Liver (tissue), 8 donors: ENCODE measurements at regions not wholly inside any gene's neighbourhood (a gene's known extent, or its start where the extent isn't known, plus 50 kb on each side); places are given as distances from the start of the nearest gene placed in this dataset.

Experiments
- DNase-seq: peaks from one replicate; pipeline ENCODE4 v3.0.0-alpha.2; 2017; ENCODE audit warnings: low spot score
- H3K27ac ChIP-seq, 2 donors: one replicate each; pipeline ENCODE4 v1.7.0; 2013; ENCODE audit warnings: inconsistent platforms in 2 of 2, low read length in 2 of 2, control low read depth in 1 of 2, low read depth in 1 of 2, mild to moderate bottlenecking in 1 of 2
- H3K27me3 ChIP-seq, 4 donors: one replicate each; pipeline versions ENCODE4 v1.6.1 to v1.7.0; 2013; ENCODE audit warnings: low read length in 3 of 4, inconsistent platforms in 1 of 4, mild to moderate bottlenecking in 1 of 4, moderate library complexity in 1 of 4; ENCODE audit not compliant: control insufficient read depth in 4 of 4, insufficient read depth in 4 of 4
- H3K36me3 ChIP-seq, 4 donors: one replicate each; pipeline versions ENCODE4 v1.6.1 to v1.7.0; 2013; ENCODE audit warnings: low read length in 3 of 4, mild to moderate bottlenecking in 3 of 4, low read depth in 1 of 4, moderate library complexity in 1 of 4; ENCODE audit not compliant: control insufficient read depth in 4 of 4, insufficient read depth in 3 of 4
- H3K4me1 ChIP-seq, 4 donors: one replicate each; pipeline versions ENCODE4 v1.6.1 to v1.7.0; 2013; ENCODE audit warnings: low read length in 3 of 4, mild to moderate bottlenecking in 3 of 4, moderate library complexity in 1 of 4; ENCODE audit not compliant: control insufficient read depth in 4 of 4, insufficient read depth in 4 of 4
- H3K4me3 ChIP-seq, 3 donors: one replicate each; pipeline versions ENCODE4 v1.6.1 to v1.7.0; 2013; ENCODE audit warnings: low read length in 3 of 3, control low read depth in 1 of 3, low read depth in 1 of 3, mild to moderate bottlenecking in 1 of 3
- H3K9ac ChIP-seq, 2 donors: one replicate each; pipeline ENCODE4 v1.7.0; 2013; ENCODE audit warnings: low read length in 2 of 2, mild to moderate bottlenecking in 2 of 2, moderate library complexity in 2 of 2, control low read depth in 1 of 2, low read depth in 1 of 2
- H3K9me3 ChIP-seq, 4 donors: one replicate each; pipeline versions ENCODE4 v1.6.1 to v1.7.0; 2013; ENCODE audit warnings: low read length in 3 of 4; ENCODE audit not compliant: control insufficient read depth in 4 of 4
- EGR1 ChIP-seq, 2 donors: IDR thresholded peaks; 2 replicates each; pipeline ENCODE4 v1.6.1; 2016 to 2018; ENCODE audit warnings: antibody characterized with exemption in 2 of 2, low read depth in 2 of 2
- FOXA1 ChIP-seq: IDR thresholded peaks from 2 replicates; pipeline ENCODE4 v1.6.1; 2016; ENCODE audit warnings: antibody characterized with exemption
- FOXA2 ChIP-seq: IDR thresholded peaks from 2 replicates; pipeline ENCODE4 v1.6.1; 2016; ENCODE audit warnings: antibody characterized with exemption
- GABPA ChIP-seq, 2 donors: IDR thresholded peaks in 1 of 2; conservative IDR thresholded peaks in 1 of 2; 2 replicates each; pipeline ENCODE4 v1.6.1; 2016; ENCODE audit warnings: antibody characterized with exemption in 2 of 2, mild to moderate bottlenecking in 1 of 2, moderate library complexity in 1 of 2
- HNF4A ChIP-seq, 2 donors: conservative IDR thresholded peaks; 2 replicates each; pipeline ENCODE4 v1.6.1; 2016; ENCODE audit warnings: antibody characterized with exemption in 2 of 2, mild to moderate bottlenecking in 2 of 2
- HNF4G ChIP-seq: IDR thresholded peaks from 2 replicates; pipeline ENCODE4 v1.6.1; 2016; ENCODE audit warnings: antibody characterized with exemption
- JUND ChIP-seq, 2 donors: IDR thresholded peaks; 2 replicates each; pipeline ENCODE4 v1.6.1; 2016; ENCODE audit warnings: antibody characterized with exemption in 2 of 2
- NR2F2 ChIP-seq: IDR thresholded peaks from 2 replicates; pipeline ENCODE4 v1.6.1; 2016; ENCODE audit warnings: antibody characterized with exemption
- RAD21 ChIP-seq, 2 donors: IDR thresholded peaks; 2 replicates each; pipeline ENCODE4 v1.6.1; 2016; ENCODE audit warnings: antibody characterized with exemption in 2 of 2, mild to moderate bottlenecking in 2 of 2
- RXRA ChIP-seq, 2 donors: IDR thresholded peaks; 2 replicates each; pipeline ENCODE4 v1.6.1; 2017 to 2018; ENCODE audit warnings: antibody characterized with exemption in 2 of 2, mild to moderate bottlenecking in 1 of 2
- SP1 ChIP-seq: IDR thresholded peaks from 2 replicates; pipeline ENCODE4 v1.6.1; 2018; ENCODE audit warnings: antibody characterized with exemption, mild to moderate bottlenecking
- TAF1 ChIP-seq: conservative IDR thresholded peaks from 2 replicates; pipeline ENCODE4 v1.6.1; 2016; ENCODE audit warnings: antibody characterized with exemption, mild to moderate bottlenecking
- YY1 ChIP-seq: IDR thresholded peaks from 2 replicates; pipeline ENCODE4 v1.6.1; 2016; ENCODE audit warnings: antibody characterized with exemption, mild to moderate bottlenecking
- WGBS: extraction: QIAGEN DNeasy Blood & Tissue Kit; methylation state at CpG from one replicate; pipeline ENCODE4 v1.1.7; 2013; 5-methylcytosine and 5-hydroxymethylcytosine counted together
- TF ChIP-seq, protein P1 (sequence below): fragments of 150-350 bp; IDR thresholded peaks from 2 replicates; pipeline ENCODE4 v1.5.1; 2017; ENCODE audit warnings: improper control_type of control experiment, low read depth, low read length; ENCODE audit not compliant: missing input control
- TF ChIP-seq, protein P2 (sequence below): IDR thresholded peaks from 2 replicates; pipeline ENCODE4 v1.6.1; 2016; ENCODE audit warnings: antibody characterized with exemption
- TF ChIP-seq, protein P3 (sequence below): IDR thresholded peaks from 2 replicates; pipeline ENCODE4 v1.6.1; 2016; ENCODE audit warnings: antibody characterized with exemption
- TF ChIP-seq, protein P4 (sequence below): IDR thresholded peaks from 2 replicates; pipeline ENCODE4 v1.6.1; 2016; ENCODE audit warnings: antibody characterized with exemption, mild to moderate bottlenecking
- TF ChIP-seq, protein P5 (sequence below): IDR thresholded peaks from 2 replicates; pipeline ENCODE4 v1.6.1; 2016; ENCODE audit warnings: antibody characterized with exemption
- donor health status: healthy.
- donor health status: healthy.
- donor health status: healthy.
- donor health status: healthy.
- donor health status: healthy.

DNA sequence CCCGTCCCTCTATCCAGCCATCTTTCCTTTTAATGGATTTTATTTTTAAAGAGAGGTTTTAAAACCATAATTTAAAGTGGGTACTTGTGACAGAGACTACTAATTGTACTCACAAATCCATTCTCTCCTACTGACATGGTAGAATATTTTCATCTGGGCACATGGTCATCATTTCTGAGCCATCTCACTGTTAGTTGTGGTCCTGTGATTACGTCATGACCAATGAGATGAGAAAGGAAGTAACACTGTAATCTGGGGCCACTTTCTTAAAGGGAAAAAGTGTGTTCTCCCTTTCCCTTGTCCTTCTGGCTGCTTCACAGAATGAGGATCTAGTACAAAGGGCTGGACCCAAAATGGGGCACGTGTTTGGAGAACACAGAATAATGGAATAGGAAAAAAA, 538.7 kb downstream of the CMPK2 start:
- no peaks in the 10 kb centered on the region for H3K27me3 ChIP-seq
- no peaks in the 10 kb centered on the region for H3K36me3 ChIP-seq
- WGBS = 88% methylated on average over 3 of the region's 3 CpGs
- H3K9me3 ChIP-seq = no peaks in the 10 kb centered on the region
- H3K9ac ChIP-seq = no peak overlapping the region
- no peak for DNase-seq
- no peak overlapping the region for H3K4me3 ChIP-seq
- TF ChIP-seq TAF1 (no peak), HNF4G (no peak), GABPA (IDR thresholded peaks at IDR 0.05 in 1 of 2, conservative IDR thresholded peaks at IDR 0.05 in 1 of 2) (no peak)
- TF ChIP-seq, protein P1, sequence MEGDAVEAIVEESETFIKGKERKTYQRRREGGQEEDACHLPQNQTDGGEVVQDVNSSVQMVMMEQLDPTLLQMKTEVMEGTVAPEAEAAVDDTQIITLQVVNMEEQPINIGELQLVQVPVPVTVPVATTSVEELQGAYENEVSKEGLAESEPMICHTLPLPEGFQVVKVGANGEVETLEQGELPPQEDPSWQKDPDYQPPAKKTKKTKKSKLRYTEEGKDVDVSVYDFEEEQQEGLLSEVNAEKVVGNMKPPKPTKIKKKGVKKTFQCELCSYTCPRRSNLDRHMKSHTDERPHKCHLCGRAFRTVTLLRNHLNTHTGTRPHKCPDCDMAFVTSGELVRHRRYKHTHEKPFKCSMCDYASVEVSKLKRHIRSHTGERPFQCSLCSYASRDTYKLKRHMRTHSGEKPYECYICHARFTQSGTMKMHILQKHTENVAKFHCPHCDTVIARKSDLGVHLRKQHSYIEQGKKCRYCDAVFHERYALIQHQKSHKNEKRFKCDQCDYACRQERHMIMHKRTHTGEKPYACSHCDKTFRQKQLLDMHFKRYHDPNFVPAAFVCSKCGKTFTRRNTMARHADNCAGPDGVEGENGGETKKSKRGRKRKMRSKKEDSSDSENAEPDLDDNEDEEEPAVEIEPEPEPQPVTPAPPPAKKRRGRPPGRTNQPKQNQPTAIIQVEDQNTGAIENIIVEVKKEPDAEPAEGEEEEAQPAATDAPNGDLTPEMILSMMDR = no peak
- TF ChIP-seq, protein P2, sequence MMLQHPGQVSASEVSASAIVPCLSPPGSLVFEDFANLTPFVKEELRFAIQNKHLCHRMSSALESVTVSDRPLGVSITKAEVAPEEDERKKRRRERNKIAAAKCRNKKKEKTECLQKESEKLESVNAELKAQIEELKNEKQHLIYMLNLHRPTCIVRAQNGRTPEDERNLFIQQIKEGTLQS = no peak
- no peak overlapping the region for H3K27ac ChIP-seq
- no peaks in the 10 kb centered on the region for H3K4me1 ChIP-seq

DNA sequence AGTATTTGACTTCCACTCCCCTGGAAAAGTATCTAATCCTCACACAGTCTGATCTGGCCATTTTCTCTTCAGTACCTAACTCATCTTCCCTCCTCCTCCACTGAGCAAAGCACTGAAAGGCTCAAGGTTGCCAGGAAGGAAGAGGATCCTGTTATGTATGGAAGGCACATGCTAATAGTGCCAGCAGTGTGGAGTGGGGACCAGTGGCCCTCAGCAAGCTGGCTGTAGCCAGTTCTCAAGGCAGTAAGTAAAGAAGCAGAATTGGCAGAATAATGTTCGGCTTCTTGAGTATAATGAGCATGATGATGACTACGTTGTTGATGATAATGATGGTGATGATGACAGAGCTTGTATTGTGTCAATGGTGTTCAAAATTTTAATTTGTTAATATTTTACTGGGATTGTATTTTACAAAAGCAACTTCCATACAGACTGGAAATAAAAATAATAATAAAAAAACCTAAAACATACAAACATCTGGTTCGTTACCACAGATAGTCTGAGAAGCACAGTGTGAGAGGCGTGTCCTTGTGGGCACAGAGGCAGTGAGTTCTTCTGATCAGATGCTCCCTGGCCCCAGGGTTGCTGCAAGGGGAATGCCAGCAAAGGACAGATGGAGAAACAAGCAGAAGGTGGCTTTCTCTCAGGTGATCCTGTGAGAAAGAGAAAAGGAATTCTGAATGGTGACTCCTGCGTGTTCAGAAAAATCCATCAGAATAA, 528.8 kb downstream of the CMPK2 start:
- H3K27ac ChIP-seq = no peak overlapping the region
- H3K4me1 ChIP-seq = no peaks in the 10 kb centered on the region
- DNase-seq = no peak
- WGBS = 81% methylated on average over 5 of the region's 5 CpGs
- TF ChIP-seq JUND (IDR thresholded peaks at IDR 0.05) = no peak
- TF ChIP-seq RAD21 (IDR thresholded peaks at IDR 0.05) = no peak
- no peak for TF ChIP-seq EGR1 (IDR thresholded peaks at IDR 0.05; ENCODE audit: low read depth in 2 of 2)
- TF ChIP-seq, protein P2 = no peak
- no peak for TF ChIP-seq FOXA2
- no peak for TF ChIP-seq YY1
- no peak for TF ChIP-seq GABPA (IDR thresholded peaks at IDR 0.05 in 1 of 2, conservative IDR thresholded peaks at IDR 0.05 in 1 of 2)
- no peak for TF ChIP-seq FOXA1
- TF ChIP-seq SP1 = no peak
- TF ChIP-seq, protein P3, sequence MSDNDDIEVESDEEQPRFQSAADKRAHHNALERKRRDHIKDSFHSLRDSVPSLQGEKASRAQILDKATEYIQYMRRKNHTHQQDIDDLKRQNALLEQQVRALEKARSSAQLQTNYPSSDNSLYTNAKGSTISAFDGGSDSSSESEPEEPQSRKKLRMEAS = no peak
- no peak for TF ChIP-seq HNF4A (conservative IDR thresholded peaks at IDR 0.05)
- peaks cover 0 to 3% (median 0%) of the 10 kb centered on the region in 4 donors for H3K27me3 ChIP-seq
- no peak overlapping the region for H3K9ac ChIP-seq
- no peaks in the 10 kb centered on the region for H3K9me3 ChIP-seq
- H3K36me3 ChIP-seq = no peaks in the 10 kb centered on the region
- no peak overlapping the region for H3K4me3 ChIP-seq

DNA sequence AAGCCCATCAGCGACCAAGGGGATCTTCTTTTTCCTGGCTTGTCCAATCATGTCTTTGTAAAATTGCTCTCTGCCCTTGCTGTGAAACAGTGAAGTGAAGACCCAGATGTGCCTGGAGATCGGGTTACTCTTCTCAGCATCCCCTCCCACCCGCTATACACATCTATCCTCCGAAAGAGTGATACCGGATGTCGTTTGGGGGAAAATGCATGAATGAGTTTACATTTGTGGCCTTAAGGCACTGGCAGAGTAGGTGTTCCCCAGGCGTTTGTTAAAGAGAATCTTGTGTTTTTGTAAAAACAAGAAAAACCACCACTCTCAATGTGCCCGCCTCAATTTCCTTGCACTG, 528.3 kb downstream of the CMPK2 start:
- Histone ChIP-seq H3K4me3 (no peak overlapping the region), H3K9ac (no peak overlapping the region), H3K4me1 (no peaks in the 10 kb centered on the region), H3K27ac (no peak overlapping the region), H3K27me3 (peaks cover 0 to 3% (median 0%) of the 10 kb centered on the region in 4 donors), H3K36me3 (no peaks in the 10 kb centered on the region), H3K9me3 (no peaks in the 10 kb centered on the region)
- WGBS = 65% methylated on average over 8 of the region's 8 CpGs
- no peak for DNase-seq
- no peak for TF ChIP-seq FOXA2
- no peak for TF ChIP-seq NR2F2
- TF ChIP-seq, protein P4, sequence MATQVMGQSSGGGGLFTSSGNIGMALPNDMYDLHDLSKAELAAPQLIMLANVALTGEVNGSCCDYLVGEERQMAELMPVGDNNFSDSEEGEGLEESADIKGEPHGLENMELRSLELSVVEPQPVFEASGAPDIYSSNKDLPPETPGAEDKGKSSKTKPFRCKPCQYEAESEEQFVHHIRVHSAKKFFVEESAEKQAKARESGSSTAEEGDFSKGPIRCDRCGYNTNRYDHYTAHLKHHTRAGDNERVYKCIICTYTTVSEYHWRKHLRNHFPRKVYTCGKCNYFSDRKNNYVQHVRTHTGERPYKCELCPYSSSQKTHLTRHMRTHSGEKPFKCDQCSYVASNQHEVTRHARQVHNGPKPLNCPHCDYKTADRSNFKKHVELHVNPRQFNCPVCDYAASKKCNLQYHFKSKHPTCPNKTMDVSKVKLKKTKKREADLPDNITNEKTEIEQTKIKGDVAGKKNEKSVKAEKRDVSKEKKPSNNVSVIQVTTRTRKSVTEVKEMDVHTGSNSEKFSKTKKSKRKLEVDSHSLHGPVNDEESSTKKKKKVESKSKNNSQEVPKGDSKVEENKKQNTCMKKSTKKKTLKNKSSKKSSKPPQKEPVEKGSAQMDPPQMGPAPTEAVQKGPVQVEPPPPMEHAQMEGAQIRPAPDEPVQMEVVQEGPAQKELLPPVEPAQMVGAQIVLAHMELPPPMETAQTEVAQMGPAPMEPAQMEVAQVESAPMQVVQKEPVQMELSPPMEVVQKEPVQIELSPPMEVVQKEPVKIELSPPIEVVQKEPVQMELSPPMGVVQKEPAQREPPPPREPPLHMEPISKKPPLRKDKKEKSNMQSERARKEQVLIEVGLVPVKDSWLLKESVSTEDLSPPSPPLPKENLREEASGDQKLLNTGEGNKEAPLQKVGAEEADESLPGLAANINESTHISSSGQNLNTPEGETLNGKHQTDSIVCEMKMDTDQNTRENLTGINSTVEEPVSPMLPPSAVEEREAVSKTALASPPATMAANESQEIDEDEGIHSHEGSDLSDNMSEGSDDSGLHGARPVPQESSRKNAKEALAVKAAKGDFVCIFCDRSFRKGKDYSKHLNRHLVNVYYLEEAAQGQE = no peak
- no peak for TF ChIP-seq HNF4A (conservative IDR thresholded peaks at IDR 0.05)
- TF ChIP-seq RAD21 (IDR thresholded peaks at IDR 0.05) = no peak
- TF ChIP-seq HNF4G = no peak
- TF ChIP-seq GABPA (IDR thresholded peaks at IDR 0.05 in 1 of 2, conservative IDR thresholded peaks at IDR 0.05 in 1 of 2) = no peak
- TF ChIP-seq, protein P5, sequence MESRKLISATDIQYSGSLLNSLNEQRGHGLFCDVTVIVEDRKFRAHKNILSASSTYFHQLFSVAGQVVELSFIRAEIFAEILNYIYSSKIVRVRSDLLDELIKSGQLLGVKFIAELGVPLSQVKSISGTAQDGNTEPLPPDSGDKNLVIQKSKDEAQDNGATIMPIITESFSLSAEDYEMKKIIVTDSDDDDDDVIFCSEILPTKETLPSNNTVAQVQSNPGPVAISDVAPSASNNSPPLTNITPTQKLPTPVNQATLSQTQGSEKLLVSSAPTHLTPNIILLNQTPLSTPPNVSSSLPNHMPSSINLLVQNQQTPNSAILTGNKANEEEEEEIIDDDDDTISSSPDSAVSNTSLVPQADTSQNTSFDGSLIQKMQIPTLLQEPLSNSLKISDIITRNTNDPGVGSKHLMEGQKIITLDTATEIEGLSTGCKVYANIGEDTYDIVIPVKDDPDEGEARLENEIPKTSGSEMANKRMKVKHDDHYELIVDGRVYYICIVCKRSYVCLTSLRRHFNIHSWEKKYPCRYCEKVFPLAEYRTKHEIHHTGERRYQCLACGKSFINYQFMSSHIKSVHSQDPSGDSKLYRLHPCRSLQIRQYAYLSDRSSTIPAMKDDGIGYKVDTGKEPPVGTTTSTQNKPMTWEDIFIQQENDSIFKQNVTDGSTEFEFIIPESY = no peak
- no peak for TF ChIP-seq RXRA (IDR thresholded peaks at IDR 0.05)
